GM18858 (cell line): ENCODE measurements at regions not wholly inside any gene's neighbourhood (a gene's known extent, or its start where the extent isn't known, plus 50 kb on each side); places are given as distances from the start of the nearest gene placed in this dataset.

Experiments used
- ATAC-seq: cut with Tn5 transposase; IDR thresholded peaks from one replicate; pipeline ENCODE4 v1.9.1; 2021; ENCODE audit not compliant: unreplicated experiment

DNA sequence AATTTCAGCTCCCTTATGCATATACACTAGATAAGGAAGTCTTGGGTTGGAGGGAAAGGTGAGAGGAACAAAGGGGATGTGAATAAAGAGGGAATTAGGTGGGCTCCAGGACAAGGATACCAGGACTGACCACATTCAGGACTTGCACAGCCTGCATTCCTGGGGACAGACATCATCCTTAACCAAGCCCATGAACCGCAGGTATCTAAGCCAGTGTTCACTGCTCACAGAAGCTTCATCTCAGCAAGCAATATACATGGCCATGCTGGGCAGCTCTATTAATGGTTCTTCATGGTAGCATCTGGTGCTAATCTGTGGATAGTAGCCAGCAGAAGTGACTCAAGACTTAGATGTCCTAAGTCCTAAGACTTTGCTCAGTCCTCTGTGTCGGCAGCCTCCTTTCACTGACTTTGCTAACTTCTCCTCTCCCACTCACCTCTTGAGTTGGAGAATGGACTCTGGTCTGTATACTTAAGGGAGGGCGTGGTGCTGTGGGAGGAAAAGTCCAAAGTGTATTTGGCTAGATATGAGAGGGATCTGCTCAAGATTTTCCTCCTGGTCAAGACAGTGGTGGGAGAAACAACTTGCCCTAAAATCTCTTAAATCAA lies 136.1 kb downstream of the ASCL1 start:
- ATAC-seq, result no peak

DNA sequence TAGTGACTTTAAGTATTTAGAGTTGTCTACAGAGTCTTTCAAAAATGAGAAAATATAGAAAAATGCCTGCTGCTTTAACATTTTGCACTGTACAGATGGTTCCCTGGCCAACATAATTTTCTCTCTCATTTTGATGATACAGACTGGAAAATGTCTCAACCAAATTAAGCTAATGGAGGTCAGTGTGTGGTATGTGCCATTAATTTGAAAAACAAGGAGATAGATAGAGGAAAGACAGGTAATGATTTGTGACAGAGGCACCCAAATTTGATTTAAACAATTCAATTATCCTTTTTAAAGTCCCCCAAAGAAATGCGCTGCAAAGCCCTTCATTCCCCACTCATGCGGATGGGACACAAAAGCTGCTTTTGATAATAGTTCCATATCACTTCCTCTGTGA lies 140.0 kb downstream of the ASCL1 start:
- no peak for ATAC-seq

DNA sequence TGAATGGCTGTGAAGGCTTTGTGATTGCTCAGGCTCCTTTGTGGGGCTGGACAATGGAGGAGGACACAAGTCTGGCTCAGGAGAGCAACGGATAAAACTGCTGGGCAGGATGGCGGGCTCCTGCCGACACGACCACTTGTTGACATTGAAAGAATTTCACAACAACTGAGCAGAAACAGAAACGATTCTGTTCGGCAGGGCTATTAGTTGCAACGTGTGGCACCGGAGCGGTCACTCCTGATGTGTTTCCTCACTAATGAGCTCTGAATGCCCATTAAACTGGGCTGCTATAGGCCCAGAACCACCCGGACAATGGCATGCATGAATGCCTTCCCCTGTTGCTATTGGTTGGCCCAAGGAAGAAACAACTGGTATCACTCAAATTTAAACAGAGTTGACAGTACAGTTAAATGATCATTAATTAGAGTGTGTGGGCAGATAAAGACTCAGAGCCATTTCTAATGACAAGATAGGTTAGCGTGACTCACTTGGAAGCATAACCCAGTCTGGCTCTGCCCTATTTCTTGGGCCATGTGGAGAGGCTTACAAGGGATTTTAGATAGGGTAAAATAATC lies 142.9 kb downstream of the ASCL1 start:
- no peak for ATAC-seq

DNA sequence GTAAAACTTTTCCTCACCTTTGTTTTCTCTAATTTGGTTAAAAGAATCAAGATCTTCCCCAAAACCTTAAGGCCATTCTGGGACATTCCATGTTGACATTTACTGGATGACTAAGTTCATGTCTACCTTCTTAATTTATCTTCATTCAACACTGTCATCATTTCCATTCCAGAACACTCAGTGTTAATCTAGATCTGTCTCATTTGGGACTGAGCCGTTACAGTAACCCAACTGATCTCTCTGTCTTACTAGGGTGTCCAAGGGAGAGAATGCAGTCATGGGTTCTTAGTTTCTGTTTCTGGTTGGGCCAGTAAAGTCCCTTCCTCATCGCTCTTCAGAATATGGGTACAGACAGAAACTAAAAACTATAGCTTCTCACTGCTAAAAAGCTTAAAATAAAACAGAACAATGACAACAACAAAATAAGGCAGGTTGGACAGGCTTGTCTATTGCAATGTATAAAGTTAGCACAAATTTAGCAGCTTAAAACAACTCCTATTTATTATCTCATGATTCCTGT lies 144.8 kb downstream of the ASCL1 start:
- ATAC-seq, result peak; percentile 58

DNA sequence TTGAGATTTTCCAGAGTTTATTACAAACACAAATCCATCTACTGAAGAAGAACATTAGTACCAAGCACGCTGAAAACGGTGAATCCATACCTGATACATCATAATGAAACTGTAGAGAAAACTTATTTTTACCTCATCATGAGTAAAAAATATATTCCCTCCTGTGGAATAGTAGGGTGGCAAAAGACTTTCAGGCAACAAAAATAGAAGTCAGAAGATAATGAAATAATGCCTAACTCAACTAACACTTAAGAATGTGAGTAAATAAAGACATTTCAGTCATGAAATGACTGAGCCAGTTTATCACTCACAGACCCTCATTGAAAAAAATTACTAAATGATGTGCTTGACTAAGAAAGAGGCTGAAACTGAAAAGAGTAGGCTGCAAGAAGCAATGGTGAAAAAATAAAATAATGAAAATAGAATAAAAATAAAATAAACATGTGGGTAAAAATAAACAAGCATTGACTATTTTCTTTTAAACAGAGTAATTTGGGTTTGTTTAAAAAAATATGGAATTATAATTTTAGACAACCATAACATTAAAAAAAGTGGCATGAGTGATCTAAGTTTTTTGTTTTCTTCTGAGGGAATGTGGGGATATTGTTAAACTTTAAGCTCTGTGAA lies 148.6 kb downstream of the ASCL1 start:
- peak; percentile 73 for ATAC-seq

DNA sequence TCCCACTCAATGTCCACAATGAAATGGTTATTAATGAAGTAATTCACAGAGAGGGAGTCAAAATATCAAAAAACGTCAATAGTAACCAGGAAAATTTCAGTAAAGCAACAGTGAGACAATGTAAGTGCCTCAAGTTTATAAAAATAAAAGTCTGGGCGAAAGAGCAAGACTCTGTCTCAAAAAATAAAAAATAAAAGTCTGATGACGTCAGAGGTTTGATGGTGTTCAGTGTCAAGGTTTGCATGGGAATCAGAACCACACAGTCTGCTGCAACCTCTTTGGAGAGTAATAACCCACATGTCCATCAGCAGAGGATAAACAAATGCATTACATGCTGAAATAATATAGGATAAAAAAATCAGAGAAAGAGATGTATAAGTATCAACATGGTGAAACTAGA lies 152.4 kb downstream of the ASCL1 start:
- no peak for ATAC-seq

DNA sequence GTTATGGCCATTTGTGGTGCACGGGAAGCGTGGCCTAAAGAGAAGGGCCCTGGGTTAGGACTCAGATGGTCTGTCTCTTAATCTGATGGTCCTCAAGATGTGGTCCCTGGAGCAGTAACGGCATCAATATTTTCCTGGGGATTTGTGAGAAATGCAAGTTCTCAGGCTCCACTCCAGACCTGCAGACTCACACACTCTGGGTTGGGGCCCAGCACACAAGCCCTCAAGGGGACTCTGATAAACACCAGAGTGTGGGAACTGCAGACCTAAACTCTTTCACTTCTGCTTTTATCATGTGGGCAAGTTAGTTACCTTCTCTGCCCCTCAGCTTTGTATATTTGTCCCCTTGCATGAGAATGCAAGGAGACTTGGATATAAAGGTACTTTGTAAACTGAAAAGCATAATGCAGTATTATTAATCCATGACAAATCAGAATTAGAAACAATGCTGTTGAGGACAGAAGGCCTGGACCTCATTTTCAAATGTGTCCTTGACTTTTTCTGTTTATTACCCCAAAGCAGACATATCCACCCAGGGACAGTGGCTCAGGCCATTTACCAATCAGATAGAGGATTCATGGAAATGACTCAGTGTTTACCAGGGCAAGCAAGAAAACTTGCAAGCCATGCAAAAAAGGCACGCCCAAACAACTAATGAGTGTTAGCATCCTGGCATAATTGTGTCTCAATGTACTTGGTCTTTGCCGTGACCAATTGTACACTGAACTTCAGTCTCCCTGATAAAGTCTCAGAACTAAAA lies 157.0 kb downstream of the ASCL1 start:
- ATAC-seq, result peak; percentile 93

DNA sequence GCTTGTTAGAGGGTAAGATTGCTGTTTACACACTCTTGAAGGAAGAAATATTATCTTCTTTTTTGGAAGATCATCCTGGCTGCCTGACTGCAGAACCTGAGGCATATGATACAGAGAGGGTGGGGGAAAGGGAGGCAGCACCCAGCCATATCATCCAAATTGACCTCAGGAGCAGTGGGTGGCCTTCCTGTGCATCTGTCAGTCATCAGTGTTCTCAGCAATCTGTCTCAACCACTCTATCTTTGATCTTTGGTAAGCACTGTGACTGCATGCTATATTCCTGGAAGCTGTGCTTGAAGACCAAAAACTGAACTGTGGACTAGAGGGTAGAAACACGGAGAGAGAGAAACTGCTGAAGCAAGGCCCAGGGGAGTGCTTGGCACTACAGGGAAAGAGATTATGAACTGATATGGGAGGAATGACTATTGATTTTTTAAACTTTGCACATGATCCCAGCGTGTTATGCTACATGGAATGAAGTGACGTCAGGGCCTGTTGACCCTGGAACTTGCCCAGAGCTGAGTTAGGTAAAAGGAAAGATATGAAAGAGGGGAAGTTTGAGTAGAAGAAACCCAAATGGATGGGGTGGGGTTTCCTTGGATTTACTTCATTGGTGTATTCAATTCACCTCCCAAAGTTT lies 171.5 kb downstream of the ASCL1 start:
- no peak for ATAC-seq

DNA sequence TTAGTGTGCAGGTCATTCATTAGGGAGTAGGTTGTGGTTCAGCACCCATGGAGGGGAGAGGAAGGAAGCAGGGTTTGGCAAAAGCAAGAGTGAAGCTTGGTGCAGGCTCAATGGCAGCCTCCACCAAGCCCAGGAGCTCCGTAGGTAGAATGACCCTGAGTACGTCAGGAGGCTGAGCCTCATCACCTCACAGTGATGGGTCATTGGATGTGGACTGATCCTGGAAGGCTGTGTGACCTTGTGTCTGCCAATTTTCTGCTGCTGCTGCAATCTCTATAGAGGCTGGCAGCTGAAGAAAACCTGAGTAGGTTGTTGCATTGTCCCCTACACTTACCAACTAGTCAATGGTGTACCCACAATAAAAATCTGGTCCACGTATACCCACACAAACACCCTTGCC lies 173.1 kb downstream of the ASCL1 start:
- no peak for ATAC-seq

DNA sequence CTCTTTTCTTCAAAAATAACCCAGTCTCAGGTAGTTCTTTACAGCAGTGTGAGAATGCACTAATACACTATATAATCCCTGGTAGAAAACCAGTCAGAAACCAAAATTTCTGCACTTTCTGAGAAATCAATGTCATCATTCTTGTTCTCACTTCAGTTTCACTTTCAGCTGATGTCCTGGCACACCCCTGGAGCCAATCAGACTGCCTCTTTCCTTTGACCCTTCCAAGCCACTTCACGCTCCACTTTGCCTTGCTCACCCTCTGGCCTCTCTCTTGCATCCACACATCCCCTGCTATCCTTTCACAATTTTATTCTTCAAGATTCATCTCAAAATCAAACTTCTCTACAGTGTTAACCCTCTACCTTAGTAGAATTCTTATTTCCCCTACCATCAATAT lies 181.1 kb downstream of the ASCL1 start:
- no peak for ATAC-seq

DNA sequence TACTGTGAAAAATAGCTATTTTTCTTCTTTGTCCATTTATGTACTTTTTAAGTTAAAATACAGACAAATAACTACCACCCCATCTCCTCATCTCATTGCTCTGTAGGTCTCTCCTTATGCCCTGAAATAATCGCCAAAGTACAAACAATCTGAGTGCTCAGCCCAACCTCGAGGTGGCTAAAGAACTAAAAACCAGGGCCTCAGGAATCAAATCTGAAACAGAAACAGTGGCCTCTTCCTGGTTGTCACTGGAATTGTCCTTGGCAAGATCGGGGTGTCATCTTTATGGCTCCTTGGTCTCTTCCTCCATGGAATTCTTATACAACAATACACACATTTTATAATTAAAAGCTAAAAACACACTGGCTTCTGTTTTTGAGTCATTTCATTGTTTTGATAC lies 182.4 kb downstream of the ASCL1 start:
- no peak for ATAC-seq

DNA sequence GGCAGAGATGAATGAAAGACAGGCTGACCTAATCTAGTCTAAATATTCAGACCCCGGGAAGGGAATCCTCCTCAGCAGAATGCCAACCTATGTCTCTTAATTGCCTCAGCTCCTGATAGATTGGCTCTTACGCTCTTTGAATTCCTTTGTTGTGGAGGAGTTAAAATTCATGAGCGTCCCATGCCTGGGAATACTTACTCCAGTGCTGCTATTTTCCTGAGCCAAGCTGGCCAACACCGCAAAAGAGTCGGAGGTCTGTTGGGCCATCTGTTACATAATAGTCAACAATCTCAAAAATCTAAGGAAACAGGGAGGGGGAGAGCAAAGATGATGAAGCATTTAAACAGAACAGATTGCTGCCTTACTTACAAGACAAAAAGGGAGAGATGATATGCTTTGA lies 182.8 kb downstream of the ASCL1 start:
- no peak for ATAC-seq

DNA sequence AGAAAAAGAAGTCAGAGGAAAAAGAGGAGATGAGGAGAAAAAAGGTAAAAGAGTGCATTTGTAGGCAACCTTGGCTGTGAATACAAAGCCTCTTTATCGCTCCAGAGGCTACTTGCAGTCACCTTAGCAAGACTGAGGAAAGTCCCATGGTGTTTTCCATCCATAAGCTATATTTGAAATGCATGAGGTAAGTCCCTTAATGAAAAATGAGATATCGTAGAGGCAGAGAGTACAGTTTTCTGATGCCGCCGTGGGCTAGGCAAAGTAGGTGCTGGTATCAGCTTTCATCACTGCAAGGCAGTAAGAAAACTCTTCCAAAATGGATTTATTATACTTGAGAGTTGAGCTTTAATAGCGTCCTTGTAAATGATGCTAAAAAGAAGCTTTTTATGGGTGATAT lies 186.8 kb downstream of the ASCL1 start:
- ATAC-seq, result no peak

DNA sequence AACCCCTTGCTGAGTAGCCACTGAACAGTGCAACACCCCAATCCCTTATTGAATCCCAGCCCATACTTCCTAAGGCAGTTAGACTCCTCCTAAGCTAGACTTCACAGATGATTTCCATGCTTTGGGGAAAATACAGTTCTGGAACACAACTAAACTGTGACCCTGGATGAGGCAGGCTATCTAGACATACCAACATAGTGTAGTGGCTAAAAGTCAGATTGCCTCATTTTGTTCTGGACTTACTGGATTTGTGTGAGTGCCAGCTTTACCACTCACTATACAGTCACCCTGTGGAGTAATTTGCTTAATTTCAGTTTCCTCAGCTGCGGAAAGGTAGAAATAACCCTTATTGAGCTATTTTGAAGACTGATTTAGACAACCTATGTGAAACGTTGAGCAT lies 203.1 kb downstream of the ASCL1 start:
- no peak for ATAC-seq

DNA sequence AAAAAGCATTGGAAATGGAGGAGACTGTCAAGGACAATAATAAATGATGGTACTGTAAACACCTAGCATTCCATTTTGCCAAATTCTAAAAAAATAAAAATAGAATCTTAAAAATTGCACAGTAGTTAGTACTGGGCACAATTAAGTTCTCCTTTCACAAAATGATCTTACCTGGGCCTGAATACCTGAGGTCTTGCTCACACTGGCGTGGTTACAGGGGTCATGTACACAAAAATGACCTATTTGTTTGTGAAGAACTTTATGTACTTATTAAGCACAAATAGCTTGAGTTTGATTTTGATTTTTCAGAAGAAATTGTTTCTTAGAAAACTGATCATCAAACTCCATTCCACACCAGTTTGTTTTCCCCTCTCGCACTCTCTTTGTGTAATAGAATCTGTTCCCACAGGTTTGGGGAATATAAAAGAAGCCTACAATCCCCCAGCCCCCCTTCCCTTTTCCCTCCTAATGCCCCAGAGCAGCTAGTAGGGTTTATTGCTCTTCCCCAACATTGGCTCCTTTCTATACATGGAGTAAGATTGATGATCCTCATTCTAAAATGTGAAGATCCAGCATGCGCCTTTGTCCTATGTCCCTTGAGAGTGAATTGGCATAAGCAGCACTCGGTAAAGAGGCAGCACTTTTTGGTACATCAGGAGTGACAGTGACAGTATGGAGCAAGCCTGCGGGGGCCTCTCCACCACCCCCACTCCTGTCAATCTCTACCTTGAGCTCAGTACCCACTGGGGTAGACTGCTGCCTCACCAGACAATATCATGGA lies 204.3 kb downstream of the ASCL1 start:
- ATAC-seq, result no peak

DNA sequence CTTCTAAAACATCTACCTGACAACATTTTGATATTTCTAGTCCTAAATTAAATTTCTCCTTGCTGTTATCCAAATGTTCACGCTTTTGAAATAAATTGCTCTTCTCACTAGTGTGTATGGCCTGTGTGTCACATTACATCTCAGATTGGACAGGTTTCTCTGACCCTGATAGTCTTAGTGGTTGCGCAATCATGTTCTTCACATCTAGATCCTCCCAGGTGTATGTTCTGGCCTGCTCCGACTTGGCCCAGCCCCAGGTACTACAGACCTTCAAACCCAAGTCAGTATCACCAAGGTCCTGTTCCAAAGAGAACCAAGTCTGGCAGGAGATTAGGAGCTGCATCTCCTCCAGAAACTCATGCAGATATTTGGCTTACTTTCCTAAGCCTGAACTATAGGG lies 209.5 kb downstream of the ASCL1 start:
- no peak for ATAC-seq

DNA sequence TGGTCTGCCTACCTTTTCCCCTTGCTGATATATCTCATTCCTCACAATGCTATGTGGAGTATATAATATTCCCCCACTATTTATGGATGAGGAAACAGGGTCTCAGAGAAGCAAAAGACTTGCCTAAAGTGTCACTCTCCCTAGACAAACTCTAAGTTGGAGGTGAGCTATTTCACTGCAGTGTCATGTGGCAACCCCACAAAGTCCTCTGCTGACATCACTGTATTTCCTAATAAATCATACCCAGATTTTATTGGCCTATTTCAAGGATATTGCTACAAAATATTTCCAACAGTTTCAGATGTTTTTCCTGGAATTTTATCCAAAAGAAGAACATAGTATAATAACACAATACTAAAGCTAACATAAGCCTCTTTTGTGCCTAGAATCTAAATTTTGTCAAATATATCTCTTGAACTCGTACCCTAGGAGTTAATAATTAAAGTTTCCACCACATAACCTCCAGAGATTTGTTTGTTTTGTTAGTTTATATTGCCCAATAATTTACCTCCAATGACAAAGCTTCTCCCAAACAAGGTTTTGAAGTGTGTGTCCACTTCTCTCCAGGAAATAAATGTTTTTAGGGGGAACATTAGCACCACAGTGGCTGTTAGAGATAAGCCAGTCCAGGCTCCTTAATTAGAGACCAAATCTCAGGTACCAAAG lies 215.1 kb downstream of the ASCL1 start:
- ATAC-seq, result no peak

DNA sequence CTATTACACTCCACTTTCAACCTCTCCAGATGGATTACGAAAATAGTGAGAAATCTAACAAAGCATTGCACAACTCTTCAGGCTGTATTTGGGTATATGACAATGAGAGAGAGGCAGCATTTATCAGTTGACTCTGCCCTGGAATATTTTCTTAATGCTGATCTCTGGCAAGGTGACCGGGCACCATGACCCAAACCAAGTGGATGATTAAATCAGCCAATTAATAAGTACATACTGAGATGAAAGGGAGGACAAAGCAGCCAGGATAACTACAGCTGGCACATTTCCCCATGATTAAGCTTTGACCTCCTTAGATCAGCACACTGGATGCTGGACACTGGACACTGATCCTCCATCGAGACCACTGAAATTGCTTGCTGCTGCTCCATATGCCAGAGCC lies 218.2 kb downstream of the ASCL1 start:
- no peak for ATAC-seq

DNA sequence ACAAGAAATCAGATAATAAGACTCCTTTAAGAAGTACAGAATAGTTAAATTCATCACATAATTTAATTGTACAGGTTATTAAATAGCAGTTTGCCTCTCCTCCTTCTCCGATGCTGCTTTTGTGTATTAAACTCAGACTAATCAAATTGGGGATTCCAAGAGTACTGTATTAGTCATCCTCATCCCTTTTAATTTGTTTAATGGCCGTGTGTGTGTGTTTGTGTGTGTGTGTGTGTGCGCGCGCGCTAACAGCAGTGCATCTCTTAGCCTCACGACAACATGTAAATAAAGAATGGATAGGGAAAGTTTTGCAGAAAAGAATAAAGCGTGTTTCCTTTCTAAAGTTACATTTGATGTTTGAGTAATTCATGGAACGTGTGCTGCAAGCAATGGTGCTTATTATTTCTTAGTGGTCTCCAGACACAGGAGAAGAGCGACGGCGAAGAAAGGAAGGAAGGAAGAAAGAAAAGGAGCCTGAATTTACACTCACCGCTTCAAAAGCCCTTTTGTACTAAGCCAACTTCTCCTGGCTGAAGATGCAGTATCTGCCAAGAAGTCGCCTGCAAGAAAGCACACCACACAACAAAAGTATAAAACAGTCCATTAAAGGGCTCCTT lies 220.3 kb downstream of the ASCL1 start:
- no peak for ATAC-seq
